ENCODE measurements at regions not wholly inside any gene's neighbourhood (a gene's known extent, or its start where the extent isn't known, plus 50 kb on each side); places are given as distances from the start of the nearest gene placed in this dataset.

DNA sequence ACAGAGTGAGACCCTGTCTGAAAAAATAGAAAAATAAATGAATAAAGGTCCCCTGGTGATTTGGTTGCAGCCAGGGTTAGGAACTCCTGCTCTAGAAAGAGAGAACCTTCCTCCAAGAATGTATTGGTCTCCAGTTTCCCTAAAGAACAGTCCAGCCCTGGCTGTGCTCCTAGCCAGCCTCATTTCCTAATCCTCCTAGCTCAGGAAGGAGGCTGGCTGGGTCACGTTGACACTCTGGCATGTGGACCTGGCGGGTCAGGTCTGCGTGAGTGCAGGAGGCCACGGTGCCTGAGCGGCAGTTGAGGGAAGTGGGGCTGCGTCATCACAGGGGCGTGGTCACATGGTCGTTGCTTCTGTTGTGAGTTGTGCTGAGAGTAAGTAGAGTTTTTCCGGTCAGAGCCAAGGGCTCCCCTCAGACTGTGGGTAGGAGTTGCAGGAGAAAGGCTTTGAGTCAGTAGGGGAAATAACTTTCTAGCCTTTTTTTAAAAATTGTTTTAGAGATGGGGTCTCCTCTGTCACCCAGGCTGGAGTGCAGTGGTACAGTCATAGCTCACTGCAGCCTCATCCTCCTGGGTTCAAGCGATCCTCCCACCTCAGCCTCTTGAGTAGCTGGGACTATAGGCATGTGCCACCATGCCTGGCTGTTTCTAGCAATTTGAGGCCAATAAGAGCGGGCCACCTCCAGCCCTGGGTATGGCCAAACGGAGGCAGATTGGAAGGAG lies 194.0 kb upstream of the CIBAR2 start (continued):
- TF ChIP-seq JUNB (CRISPR knock-in tag; IDR thresholded peaks at IDR 0.05; ENCODE audit: borderline replicate concordance): no peak
- TF ChIP-seq SRSF9 (IDR thresholded peaks at IDR 0.05; ENCODE audit: borderline replicate concordance, insufficient read depth, low read depth, low read length, poor library complexity, severe bottlenecking): no peak
- TF ChIP-seq ZNF407 (CRISPR knock-in tag; IDR thresholded peaks at IDR 0.05; ENCODE audit: not compliant biosample characterization): peak; percentile 47
- TF ChIP-seq MZF1 (CRISPR knock-in tag; IDR thresholded peaks at IDR 0.05; ENCODE audit: borderline replicate concordance): 0 out of 2 replicates have a peak, but pooled peaks have one; percentile 71
- peak; percentile 32; the same call in 1 of the 2 replicates for TF ChIP-seq HNF4G (IDR thresholded peaks at IDR 0.05; ENCODE audit: borderline replicate concordance, low read depth, low read length)
- no peak; the same call in 1 of the 2 replicates for TF ChIP-seq HNF4G (CRISPR knock-in tag; IDR thresholded peaks at IDR 0.05; ENCODE audit: borderline replicate concordance, low read depth)
- TF ChIP-seq, protein P1, sequence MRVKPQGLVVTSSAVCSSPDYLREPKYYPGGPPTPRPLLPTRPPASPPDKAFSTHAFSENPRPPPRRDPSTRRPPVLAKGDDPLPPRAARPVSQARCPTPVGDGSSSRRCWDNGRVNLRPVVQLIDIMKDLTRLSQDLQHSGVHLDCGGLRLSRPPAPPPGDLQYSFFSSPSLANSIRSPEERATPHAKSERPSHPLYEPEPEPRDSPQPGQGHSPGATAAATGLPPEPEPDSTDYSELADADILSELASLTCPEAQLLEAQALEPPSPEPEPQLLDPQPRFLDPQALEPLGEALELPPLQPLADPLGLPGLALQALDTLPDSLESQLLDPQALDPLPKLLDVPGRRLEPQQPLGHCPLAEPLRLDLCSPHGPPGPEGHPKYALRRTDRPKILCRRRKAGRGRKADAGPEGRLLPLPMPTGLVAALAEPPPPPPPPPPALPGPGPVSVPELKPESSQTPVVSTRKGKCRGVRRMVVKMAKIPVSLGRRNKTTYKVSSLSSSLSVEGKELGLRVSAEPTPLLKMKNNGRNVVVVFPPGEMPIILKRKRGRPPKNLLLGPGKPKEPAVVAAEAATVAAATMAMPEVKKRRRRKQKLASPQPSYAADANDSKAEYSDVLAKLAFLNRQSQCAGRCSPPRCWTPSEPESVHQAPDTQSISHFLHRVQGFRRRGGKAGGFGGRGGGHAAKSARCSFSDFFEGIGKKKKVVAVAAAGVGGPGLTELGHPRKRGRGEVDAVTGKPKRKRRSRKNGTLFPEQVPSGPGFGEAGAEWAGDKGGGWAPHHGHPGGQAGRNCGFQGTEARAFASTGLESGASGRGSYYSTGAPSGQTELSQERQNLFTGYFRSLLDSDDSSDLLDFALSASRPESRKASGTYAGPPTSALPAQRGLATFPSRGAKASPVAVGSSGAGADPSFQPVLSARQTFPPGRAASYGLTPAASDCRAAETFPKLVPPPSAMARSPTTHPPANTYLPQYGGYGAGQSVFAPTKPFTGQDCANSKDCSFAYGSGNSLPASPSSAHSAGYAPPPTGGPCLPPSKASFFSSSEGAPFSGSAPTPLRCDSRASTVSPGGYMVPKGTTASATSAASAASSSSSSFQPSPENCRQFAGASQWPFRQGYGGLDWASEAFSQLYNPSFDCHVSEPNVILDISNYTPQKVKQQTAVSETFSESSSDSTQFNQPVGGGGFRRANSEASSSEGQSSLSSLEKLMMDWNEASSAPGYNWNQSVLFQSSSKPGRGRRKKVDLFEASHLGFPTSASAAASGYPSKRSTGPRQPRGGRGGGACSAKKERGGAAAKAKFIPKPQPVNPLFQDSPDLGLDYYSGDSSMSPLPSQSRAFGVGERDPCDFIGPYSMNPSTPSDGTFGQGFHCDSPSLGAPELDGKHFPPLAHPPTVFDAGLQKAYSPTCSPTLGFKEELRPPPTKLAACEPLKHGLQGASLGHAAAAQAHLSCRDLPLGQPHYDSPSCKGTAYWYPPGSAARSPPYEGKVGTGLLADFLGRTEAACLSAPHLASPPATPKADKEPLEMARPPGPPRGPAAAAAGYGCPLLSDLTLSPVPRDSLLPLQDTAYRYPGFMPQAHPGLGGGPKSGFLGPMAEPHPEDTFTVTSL (CRISPR knock-in tag; IDR thresholded peaks at IDR 0.05; ENCODE audit: borderline replicate concordance): no peak
- no peak for TF ChIP-seq ZNF24 (IDR thresholded peaks at IDR 0.05)
- no peak for TF ChIP-seq SMAD3 (CRISPR knock-in tag; IDR thresholded peaks at IDR 0.05)
- TF ChIP-seq ZNF570 (CRISPR knock-in tag; IDR thresholded peaks at IDR 0.05; ENCODE audit: borderline replicate concordance): no peak
- no peak for TF ChIP-seq RBM22 (optimal IDR thresholded peaks at IDR 0.05; ENCODE audit: low read length)
- TF ChIP-seq PBX3 (CRISPR knock-in tag; IDR thresholded peaks at IDR 0.05; ENCODE audit: borderline replicate concordance): no peak
- peak; percentile 87 for TF ChIP-seq ESRRA (CRISPR knock-in tag; IDR thresholded peaks at IDR 0.05; ENCODE audit: low read depth)
